Lower lobe of right lung (tissue), 2 donors: ENCODE measurements at regions not wholly inside any gene's neighbourhood (a gene's known extent, or its start where the extent isn't known, plus 50 kb on each side); places are given as distances from the start of the nearest gene placed in this dataset.
"Not testable (repeated sequence)": the region's sequence is repeated elsewhere in the genome, so short reads cannot be mapped to it uniquely, and the experiment has no call there.

ENCODE experiments used
- ATAC-seq, 2 donors: fragments of 200-7000 bp; cut with Tn5 transposase; one replicate each; pipeline ENCODE4 v1.9.1; 2020 to 2022; ENCODE audit warnings: mild to moderate bottlenecking in 2 of 2, moderate library complexity in 2 of 2
- DNase-seq: peaks from one replicate; pipeline ENCODE4 v3.0.0-alpha.2; 2020
- H3K27ac ChIP-seq: fragments of 200-600 bp; one replicate; pipeline ENCODE4 v1.8.0; 2022
- H3K27me3 ChIP-seq: fragments of 200-600 bp; one replicate; pipeline ENCODE4 v1.8.0; 2022; ENCODE audit warnings: low read depth
- H3K36me3 ChIP-seq: fragments of 200-600 bp; one replicate; pipeline ENCODE4 v1.8.0; 2022; ENCODE audit warnings: mild to moderate bottlenecking
- H3K4me1 ChIP-seq: fragments of 200-600 bp; one replicate; pipeline ENCODE4 v1.8.0; 2022
- H3K4me3 ChIP-seq: fragments of 200-600 bp; one replicate; pipeline ENCODE4 v1.8.0; 2022; ENCODE audit warnings: mild to moderate bottlenecking
- H3K9me3 ChIP-seq: fragments of 200-600 bp; one replicate; pipeline ENCODE4 v1.8.0; 2022
- CTCF ChIP-seq: fragments of 200-600 bp; IDR thresholded peaks from one replicate; pipeline ENCODE4 v1.8.0; 2022; ENCODE audit warnings: antibody characterized with exemption, mild to moderate bottlenecking
- intact Hi-C: fragments of 100-400 bp; cut with DNase I; formaldehyde crosslinking; loops from one replicate; pipeline ENCODE4 v1.11.0; 2022
- donor health status: DM: no; HTN: yes; CAD: no; lungs with severe emphysema.

- H3K9me3 ChIP-seq, intact Hi-C loops, H3K27me3 ChIP-seq, H3K27ac ChIP-seq, ATAC-seq, H3K4me3 ChIP-seq, DNase-seq, H3K36me3 ChIP-seq, H3K4me1 ChIP-seq: not testable (repeated sequence)
Observed at GRCh38 chr21:27860314-27860955, 893.5 kb upstream of the ADAMTS5 start.

GRCh38 chr21:27858053-27858825 lies 891.4 kb upstream of the ADAMTS5 start:
- H3K4me1 ChIP-seq, intact Hi-C loops, DNase-seq, ATAC-seq, H3K4me3 ChIP-seq, H3K27me3 ChIP-seq, H3K27ac ChIP-seq, H3K9me3 ChIP-seq, H3K36me3 ChIP-seq: not testable (repeated sequence)

GRCh38 chr21:27856988-27857387 lies 890.1 kb upstream of the ADAMTS5 start:
- ATAC-seq, H3K27me3 ChIP-seq, H3K27ac ChIP-seq, DNase-seq, H3K4me1 ChIP-seq, intact Hi-C loops, H3K4me3 ChIP-seq, H3K9me3 ChIP-seq, H3K36me3 ChIP-seq: not testable (repeated sequence)

- intact Hi-C loops: no loop called here
- Histone ChIP-seq H3K4me3 (no peak overlapping the region), H3K27me3 (no peaks in the 10 kb centered on the region), H3K9me3 (no peaks in the 10 kb centered on the region), H3K4me1 (no peaks in the 10 kb centered on the region), H3K27ac (no peak overlapping the region), H3K36me3 (no peaks in the 10 kb centered on the region)
- ATAC-seq (no peak), DNase-seq (no peak)
- TF ChIP-seq CTCF: no peak
Observed at GRCh38 chr21:27841084-27841672, 874.3 kb upstream of the ADAMTS5 start.

GRCh38 chr21:27840262-27840661 lies 873.4 kb upstream of the ADAMTS5 start:
- Histone ChIP-seq H3K4me3 (no peak overlapping the region), H3K36me3 (no peaks in the 10 kb centered on the region), H3K27ac (no peak overlapping the region), H3K9me3 (no peaks in the 10 kb centered on the region), H3K27me3 (no peaks in the 10 kb centered on the region), H3K4me1 (no peaks in the 10 kb centered on the region)
- intact Hi-C loops: no loop called here
- no peak for TF ChIP-seq CTCF
- ATAC-seq: no peak
- no peak for DNase-seq

- intact Hi-C loops: no loop called here
- H3K36me3 ChIP-seq: no peaks in the 10 kb centered on the region
- TF ChIP-seq CTCF: no peak
- no peak for ATAC-seq
- no peak overlapping the region for H3K27ac ChIP-seq
- H3K4me1 ChIP-seq: no peaks in the 10 kb centered on the region
- H3K9me3 ChIP-seq: no peaks in the 10 kb centered on the region
- no peaks in the 10 kb centered on the region for H3K27me3 ChIP-seq
- no peak for DNase-seq
- H3K4me3 ChIP-seq: no peak overlapping the region
Observed at GRCh38 chr21:27839512-27840115, 872.7 kb upstream of the ADAMTS5 start.

GRCh38 chr21:27838573-27838972 lies 871.7 kb upstream of the ADAMTS5 start:
- no peak for TF ChIP-seq CTCF
- intact Hi-C loops: no loop called here
- Histone ChIP-seq H3K4me1 (no peaks in the 10 kb centered on the region), H3K4me3 (no peak overlapping the region), H3K27me3 (no peaks in the 10 kb centered on the region), H3K27ac (no peak overlapping the region), H3K36me3 (no peaks in the 10 kb centered on the region), H3K9me3 (no peaks in the 10 kb centered on the region)
- DNase-seq: no peak
- no peak for ATAC-seq
